Vagina (tissue), 2 donors: ENCODE measurements at regions not wholly inside any gene's neighbourhood (a gene's known extent, or its start where the extent isn't known, plus 50 kb on each side); places are given as distances from the start of the nearest gene placed in this dataset.

Source experiments
- DNase-seq, 2 donors: peaks; one replicate each; pipeline ENCODE4 v3.0.0-alpha.2; 2017; ENCODE audit errors: extremely low spot score in 2 of 2
- H3K27ac ChIP-seq: fragments of 200-600 bp; sonication (generic); one replicate; pipeline ENCODE4 v1.5.1; 2019
- H3K27me3 ChIP-seq: fragments of 200-600 bp; sonication (generic); one replicate; pipeline ENCODE4 v1.5.1; 2019
- H3K36me3 ChIP-seq, 2 donors: fragments of 200-600 bp; sonication (generic); one replicate each; pipeline ENCODE4 v1.5.1; 2017 to 2019
- H3K4me1 ChIP-seq: fragments of 200-600 bp; sonication (generic); one replicate; pipeline ENCODE4 v1.5.1; 2019
- H3K4me3 ChIP-seq, 2 donors: fragments of 200-600 bp; sonication (generic); 1 replicate in 1 of 2; 2 replicates in 1 of 2; pipeline ENCODE4 v1.5.1; 2016 to 2019
- H3K9me3 ChIP-seq: fragments of 200-600 bp; sonication (generic); one replicate; pipeline ENCODE4 v1.5.1; 2019
- CTCF ChIP-seq, 3 experiments: fragments of 450-650 bp in 2 of 3; fragments of 200-600 bp in 1 of 3; sonication (generic) in 1 of 3; IDR thresholded peaks; one replicate each; pipeline ENCODE4 v1.5.1; 2017 to 2019; ENCODE audit warnings: antibody characterized with exemption in 3 of 3, mild to moderate bottlenecking in 2 of 3, moderate library complexity in 2 of 3
- POLR2A ChIP-seq, 2 donors: fragments of 450-650 bp; IDR thresholded peaks; one replicate each; pipeline ENCODE4 v1.6.1; 2017; ENCODE audit warnings: antibody characterized with exemption in 2 of 2, mild to moderate bottlenecking in 2 of 2, moderate library complexity in 2 of 2
- POLR2AphosphoS5 ChIP-seq, 2 donors: sonication (generic); formaldehyde crosslinking; IDR thresholded peaks; one replicate each; pipeline ENCODE4 v1.9.0; 2017; ENCODE audit warnings: antibody characterized with exemption in 2 of 2, mild to moderate bottlenecking in 2 of 2, low read depth in 1 of 2; ENCODE audit not compliant: insufficient read depth in 1 of 2
- intact Hi-C: fragments of 100-400 bp; cut with DNase I; formaldehyde crosslinking; loops from one replicate; pipeline ENCODE4 v1.15.1; 2023

GRCh38 chrX:39438603-39439602, 637.6 kb downstream of the MID1IP1 start:
- Histone ChIP-seq H3K36me3 (no peaks in the 10 kb centered on the region), H3K4me1 (no peaks in the 10 kb centered on the region), H3K4me3 (no peak overlapping the region), H3K9me3 (no peaks in the 10 kb centered on the region), H3K27ac (no peak overlapping the region), H3K27me3 (no peaks in the 10 kb centered on the region)
- no peak for DNase-seq
- no peak for TF ChIP-seq CTCF (IDR thresholded peaks at IDR 0.05)
- TF ChIP-seq POLR2A (IDR thresholded peaks at IDR 0.05), result no peak
- TF ChIP-seq POLR2AphosphoS5 (IDR thresholded peaks at IDR 0.05; ENCODE audit: insufficient read depth in 1 of 2, low read depth in 1 of 2), result no peak
- intact Hi-C loops, result no loop called here

GRCh38 chrX:39439906-39440798, 638.9 kb downstream of the MID1IP1 start:
- H3K4me3 ChIP-seq, result no peak overlapping the region
- H3K9me3 ChIP-seq, result no peaks in the 10 kb centered on the region
- TF ChIP-seq POLR2AphosphoS5 (IDR thresholded peaks at IDR 0.05; ENCODE audit: insufficient read depth in 1 of 2, low read depth in 1 of 2) (no peak), POLR2A (IDR thresholded peaks at IDR 0.05) (no peak)
- no peaks in the 10 kb centered on the region for H3K27me3 ChIP-seq
- intact Hi-C loops, result no loop called here
- no peak overlapping the region for H3K27ac ChIP-seq
- no peak for DNase-seq
- no peaks in the 10 kb centered on the region for H3K36me3 ChIP-seq
- H3K4me1 ChIP-seq, result no peaks in the 10 kb centered on the region

GRCh38 chrX:39440799-39441284, 639.6 kb downstream of the MID1IP1 start:
- Histone ChIP-seq H3K4me3 (no peak overlapping the region), H3K36me3 (no peaks in the 10 kb centered on the region), H3K9me3 (no peaks in the 10 kb centered on the region), H3K27ac (no peak overlapping the region), H3K4me1 (no peaks in the 10 kb centered on the region), H3K27me3 (no peaks in the 10 kb centered on the region)
- intact Hi-C loops, result no loop called here
- TF ChIP-seq CTCF (IDR thresholded peaks at IDR 0.05) (no peak), POLR2A (IDR thresholded peaks at IDR 0.05) (no peak), POLR2AphosphoS5 (IDR thresholded peaks at IDR 0.05; ENCODE audit: insufficient read depth in 1 of 2, low read depth in 1 of 2) (no peak)
- no peak for DNase-seq

GRCh38 chrX:39442332-39442731, 641.1 kb downstream of the MID1IP1 start:
- no peak overlapping the region for H3K27ac ChIP-seq
- intact Hi-C loops, result no loop called here
- TF ChIP-seq CTCF (IDR thresholded peaks at IDR 0.05) (no peak), POLR2AphosphoS5 (IDR thresholded peaks at IDR 0.05; ENCODE audit: insufficient read depth in 1 of 2, low read depth in 1 of 2) (no peak), POLR2A (IDR thresholded peaks at IDR 0.05) (no peak)
- H3K36me3 ChIP-seq, result no peaks in the 10 kb centered on the region
- no peak for DNase-seq
- H3K4me3 ChIP-seq, result no peak overlapping the region
- no peaks in the 10 kb centered on the region for H3K9me3 ChIP-seq
- no peaks in the 10 kb centered on the region for H3K27me3 ChIP-seq
- no peaks in the 10 kb centered on the region for H3K4me1 ChIP-seq

- intact Hi-C loops, result no loop called here
- no peak overlapping the region for H3K4me3 ChIP-seq
- TF ChIP-seq POLR2AphosphoS5 (IDR thresholded peaks at IDR 0.05; ENCODE audit: insufficient read depth in 1 of 2, low read depth in 1 of 2), result no peak
- TF ChIP-seq POLR2A (IDR thresholded peaks at IDR 0.05), result no peak
- no peak for TF ChIP-seq CTCF (IDR thresholded peaks at IDR 0.05)
- H3K4me1 ChIP-seq, result no peaks in the 10 kb centered on the region
- H3K36me3 ChIP-seq, result no peaks in the 10 kb centered on the region
- H3K27me3 ChIP-seq, result no peaks in the 10 kb centered on the region
- H3K27ac ChIP-seq, result no peak overlapping the region
- no peaks in the 10 kb centered on the region for H3K9me3 ChIP-seq
- no peak for DNase-seq
Measured at GRCh38 chrX:39443240-39443639, 642.0 kb downstream of the MID1IP1 start.
